ENCODE measurements at regions not wholly inside any gene's neighbourhood (a gene's known extent, or its start where the extent isn't known, plus 50 kb on each side); places are given as distances from the start of the nearest gene placed in this dataset.
A peak's percentile ranks its signal among the peaks of the same experiment; 100 is the strongest.
"Not testable (repeated sequence)": the region's sequence is repeated elsewhere in the genome, so short reads cannot be mapped to it uniquely, and the experiment has no call there.

DNA sequence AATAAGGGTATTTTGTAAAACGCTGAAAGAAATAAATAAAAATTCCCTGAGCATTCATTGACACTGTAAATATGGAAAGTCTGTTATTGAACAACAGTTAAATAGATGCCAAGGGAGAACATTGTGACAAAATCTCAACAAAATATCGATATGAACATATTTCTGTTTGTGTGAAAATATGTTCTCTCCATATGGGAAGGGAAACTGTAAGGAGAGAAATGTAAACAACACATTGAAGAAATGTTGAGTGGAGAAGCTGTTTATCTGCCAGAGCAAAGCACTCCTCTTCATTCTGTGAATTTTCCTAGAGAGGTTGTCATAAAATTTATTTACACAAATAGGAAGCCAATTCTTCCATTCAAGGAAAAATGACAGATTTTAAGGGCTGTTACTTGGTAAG, 57.1 kb upstream of the EOMES start:
- no peak for DNase-seq (ENCODE audit: low read depth)

DNA sequence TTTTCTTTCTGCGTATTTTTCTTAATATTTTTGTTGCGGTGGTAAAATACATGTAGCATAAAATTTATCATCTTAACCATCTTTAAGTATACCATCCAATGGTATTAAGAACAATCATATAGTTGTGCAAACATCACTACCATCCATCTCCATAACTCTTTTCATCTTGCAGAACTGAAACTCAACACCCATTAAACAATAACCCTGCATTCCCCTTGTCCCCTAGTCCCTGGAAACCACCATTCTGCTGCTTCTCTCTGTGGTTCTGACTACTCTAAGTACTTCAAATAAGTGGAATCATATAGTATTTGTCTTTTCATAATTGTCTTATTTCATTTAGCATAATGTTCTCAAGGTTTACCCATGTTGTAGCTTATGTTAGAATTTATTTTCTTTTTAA, 67.3 kb upstream of the EOMES start:
- DNase-seq (ENCODE audit: low read depth), result no peak

DNA sequence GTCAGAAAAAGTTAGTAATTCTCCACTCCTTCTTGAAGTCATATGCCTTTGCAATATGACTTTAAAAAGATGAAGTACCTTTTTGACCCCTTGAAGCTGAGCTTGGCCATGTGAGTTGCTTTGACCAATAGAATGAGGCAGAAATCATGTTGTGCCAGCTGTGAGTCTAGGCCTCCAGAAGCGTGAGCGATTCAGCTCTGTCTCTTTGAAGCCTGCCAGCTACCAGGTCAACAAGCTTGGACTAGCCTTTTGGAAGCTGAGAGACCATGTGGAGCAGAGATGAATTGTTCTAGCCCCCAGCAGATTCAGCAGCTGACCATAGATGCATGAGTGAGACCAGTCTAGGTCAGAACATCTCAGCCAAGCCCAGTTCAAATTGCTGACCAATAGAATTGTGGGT, 69.8 kb upstream of the EOMES start:
- no peak for DNase-seq (ENCODE audit: low read depth)

GRCh38 chr3:27792869-27793268, 70.7 kb upstream of the EOMES start:
- DNase-seq (ENCODE audit: low read depth), result no peak

GRCh38 chr3:27794211-27794610, 72.1 kb upstream of the EOMES start:
- peak; percentile 3 for DNase-seq (ENCODE audit: low read depth)

DNA sequence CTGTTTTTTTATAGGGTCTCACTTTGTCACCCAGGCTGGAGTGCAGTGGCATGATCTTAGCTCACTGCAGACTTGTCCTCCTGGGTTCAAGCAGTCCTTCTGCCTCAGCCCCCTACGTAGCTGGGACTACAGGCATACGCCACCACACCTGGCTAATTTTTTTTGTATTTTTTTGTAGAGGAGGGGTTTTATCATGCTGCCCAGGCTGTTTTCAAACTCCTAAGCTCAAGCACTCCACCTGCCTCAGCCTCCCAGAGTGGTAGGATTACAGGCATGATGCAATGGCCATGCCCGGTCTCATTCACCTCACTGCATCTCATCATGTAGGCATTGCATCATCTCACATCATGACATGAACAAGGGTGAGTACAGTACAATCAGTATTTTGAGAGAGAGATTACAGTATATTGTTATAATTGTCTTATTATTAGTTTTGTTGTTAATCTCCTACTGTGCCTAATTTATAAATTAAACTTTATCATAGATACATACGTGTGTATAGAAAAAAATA, 74.3 kb upstream of the EOMES start:
- no peak for DNase-seq (ENCODE audit: low read depth)

DNA sequence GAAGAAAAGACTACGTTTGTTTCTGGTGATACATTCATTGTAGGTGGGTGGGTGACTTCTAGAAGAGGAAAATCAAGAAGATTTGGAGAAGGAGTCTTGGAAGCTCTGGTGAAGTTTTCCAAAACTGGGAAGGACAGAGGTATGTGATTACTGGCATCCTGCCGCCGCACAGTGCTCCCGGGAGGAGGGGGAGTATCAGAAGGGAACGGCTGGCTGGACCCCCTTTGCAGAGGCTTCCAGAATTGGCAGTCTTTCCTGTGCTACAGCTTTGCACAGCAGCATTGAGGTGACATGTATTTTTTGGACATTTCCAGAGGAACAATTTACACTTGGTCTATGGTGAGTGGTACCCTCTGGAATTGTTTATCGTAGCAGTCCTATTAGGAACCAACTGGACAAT, 75.7 kb upstream of the EOMES start:
- no peak for DNase-seq (ENCODE audit: low read depth)

GRCh38 chr3:27800261-27800660, 78.1 kb upstream of the EOMES start:
- DNase-seq (ENCODE audit: low read depth), result no peak

DNA sequence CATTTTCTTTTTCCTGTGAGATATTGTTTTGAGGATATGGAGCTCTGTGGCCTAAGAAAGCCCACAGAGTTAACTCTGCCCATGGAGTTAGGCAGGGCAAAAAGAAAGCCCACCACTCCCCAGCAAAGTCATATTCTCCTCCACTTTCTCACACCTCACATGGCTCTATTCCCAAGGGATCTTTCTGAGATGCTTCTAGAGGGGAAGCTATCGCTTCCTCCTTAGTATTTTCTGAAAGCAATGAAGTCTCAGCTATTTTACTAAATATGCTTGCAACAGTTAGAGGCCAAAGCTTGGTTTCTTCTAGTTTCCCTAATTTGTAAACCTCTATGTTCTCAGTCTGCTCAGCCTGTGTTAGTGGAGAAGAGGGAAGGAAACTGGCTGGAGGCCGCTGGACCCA, 80.3 kb upstream of the EOMES start:
- no peak for DNase-seq (ENCODE audit: low read depth)

DNA sequence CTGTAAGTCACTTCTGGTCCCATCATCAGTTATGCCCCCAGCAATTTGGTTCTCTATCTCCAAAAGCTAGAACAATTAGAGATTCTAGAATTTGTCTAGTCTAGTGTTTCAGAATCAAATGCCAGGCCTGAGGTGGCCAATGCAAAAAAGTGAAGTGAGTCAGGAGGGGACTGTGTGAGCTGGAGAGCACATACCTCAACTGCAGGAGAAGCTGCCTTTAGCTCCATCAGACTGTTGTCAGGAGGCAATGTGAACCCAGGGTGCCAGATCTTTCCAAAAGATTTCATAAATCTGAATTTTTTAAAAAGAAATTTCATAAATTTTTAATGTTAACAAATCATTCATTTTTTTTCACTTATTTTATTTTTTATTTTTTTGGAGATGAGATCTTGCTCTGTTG, 80.7 kb upstream of the EOMES start:
- no peak for DNase-seq (ENCODE audit: low read depth)

- no peak for DNase-seq (ENCODE audit: low read depth)
Measured at GRCh38 chr3:27805282-27805681, 83.2 kb upstream of the EOMES start.

GRCh38 chr3:27813255-27813654, 91.1 kb upstream of the EOMES start:
- DNase-seq (ENCODE audit: low read depth), result no peak

DNA sequence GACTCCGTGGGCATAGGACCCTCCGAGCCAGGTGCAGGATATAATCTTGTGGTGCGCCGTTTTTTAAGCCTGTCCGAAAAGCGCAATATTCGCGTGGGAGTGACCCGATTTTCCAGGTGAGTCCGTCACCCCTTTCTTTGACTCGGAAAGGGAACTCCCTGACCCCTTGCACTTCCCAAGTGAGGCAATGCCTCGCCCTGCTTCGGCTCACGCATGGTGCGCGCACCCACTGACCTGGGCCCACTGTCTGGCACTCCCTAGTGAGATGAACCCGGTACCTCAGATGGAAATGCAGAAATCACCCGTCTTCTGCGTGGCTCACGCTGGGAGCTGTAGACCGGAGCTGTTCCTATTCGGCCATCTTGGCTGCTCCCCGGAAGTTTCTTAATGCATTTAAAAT, 99.5 kb upstream of the EOMES start:
- not testable (repeated sequence) for DNase-seq (ENCODE audit: low read depth)

DNA sequence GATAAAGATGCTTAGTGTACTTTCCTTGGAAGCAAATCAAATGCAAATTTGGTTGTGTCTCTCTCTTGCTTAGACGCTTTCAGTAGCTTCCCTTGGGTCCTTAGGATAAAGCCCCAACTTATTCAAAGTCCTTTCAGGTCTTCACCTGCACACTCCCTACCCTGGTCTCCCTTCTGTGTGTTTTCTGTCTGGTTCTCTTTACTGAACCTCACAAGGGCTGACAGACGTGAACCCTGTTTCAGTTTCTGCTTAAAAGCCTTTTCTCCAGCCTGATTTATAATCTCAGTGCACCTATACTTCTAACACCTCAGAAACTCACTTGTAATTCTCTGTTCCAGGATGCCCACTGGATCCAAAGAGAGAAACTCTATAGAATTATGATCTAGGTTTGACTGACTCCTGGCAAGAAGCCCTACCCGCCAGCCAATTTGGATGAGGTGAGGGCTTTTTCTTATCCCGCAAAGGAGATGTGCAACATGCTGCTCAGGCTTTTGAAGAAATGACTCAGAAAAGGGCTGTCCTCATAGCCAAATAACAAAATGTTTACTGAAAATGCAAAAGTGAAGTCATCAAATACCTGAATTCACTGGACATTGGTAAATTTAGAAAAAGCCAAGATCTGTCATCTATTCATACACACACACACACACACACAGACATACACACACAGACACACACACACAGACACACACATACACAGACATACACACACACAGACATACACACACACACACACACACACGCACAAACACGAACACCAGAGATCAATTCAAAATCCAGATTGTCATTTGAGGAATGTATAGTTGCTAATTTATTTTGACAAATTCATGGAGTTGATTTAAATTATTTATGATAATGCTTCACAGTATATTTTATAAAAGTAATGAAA, 102.4 kb upstream of the EOMES start:
- DNase-seq (ENCODE audit: low read depth), result no peak

DNA sequence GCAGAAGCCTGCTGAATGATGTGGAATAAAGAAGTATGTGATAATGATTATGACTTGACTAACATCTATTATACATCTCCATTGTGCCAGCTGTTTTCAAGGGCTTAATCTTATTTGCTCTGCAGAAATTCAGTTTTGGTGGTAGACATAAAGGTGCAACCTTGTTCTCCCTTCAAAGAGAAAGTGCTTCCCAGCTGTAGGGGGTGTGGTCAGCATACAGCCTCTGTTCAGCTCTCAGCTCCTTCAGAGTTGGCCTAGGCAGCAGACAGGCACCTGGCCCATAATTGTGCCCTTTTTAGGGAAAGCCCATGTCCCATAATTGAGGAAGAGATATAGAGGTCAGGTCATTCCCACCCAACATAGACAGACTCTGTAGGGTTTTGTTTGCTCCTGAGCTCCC, 104.3 kb upstream of the EOMES start:
- DNase-seq (ENCODE audit: low read depth), result no peak

DNA sequence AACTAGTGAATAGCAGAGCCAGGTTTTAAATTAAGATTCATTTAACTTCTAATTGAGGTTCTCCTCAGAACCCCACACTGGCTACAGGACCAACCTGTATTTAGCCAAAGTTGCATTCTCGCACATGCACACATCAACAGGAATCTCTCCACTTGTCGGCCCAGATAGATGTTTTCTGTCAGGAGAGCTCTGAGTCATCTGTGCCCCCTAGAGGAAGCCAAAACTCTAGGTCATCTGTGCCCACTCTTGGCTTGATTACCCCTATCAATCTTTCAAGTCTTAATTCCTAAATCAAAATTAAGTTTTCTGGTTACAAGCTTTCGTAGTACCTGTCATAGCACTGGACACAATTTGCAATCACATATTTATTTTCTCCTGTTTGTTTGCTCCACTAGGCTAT, 104.9 kb upstream of the EOMES start:
- DNase-seq (ENCODE audit: low read depth), result no peak

DNA sequence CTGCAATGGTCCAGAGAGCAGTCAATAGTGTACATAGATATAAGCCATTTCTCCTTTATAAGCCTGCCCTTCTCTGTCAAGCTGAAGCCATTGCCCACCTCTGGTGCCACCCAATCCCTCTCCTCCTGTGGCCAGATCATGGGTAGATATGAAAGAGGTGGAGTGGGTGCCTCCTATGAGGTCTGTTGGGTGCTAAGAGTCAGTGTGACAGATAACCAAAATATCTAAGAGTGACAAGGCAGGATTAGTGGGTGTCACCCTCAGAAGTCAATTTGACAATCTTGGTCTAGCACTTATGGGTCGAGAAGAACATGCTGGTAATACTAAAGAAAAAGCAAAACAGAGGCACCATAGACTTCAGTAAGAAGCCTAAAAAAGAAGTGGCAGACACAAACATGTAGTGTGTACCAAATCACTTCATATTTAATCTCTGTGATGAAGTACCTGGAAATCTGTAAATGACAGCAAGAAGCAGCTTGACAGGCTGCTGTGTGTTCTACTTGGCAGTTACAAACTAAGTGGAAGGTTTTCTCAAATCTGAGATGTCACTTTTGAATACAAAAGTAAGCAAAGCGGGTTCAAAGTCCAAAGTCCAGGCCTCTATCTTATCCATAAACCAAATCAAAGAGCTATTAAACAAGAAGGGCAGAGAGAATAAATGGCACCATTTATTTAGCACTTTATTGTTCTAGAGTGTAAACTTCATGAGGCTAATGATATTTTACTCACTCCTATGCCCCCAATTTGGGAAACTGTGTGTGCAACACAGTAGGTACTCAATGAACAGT, 118.9 kb upstream of the EOMES start:
- no peak for DNase-seq (ENCODE audit: low read depth)

DNA sequence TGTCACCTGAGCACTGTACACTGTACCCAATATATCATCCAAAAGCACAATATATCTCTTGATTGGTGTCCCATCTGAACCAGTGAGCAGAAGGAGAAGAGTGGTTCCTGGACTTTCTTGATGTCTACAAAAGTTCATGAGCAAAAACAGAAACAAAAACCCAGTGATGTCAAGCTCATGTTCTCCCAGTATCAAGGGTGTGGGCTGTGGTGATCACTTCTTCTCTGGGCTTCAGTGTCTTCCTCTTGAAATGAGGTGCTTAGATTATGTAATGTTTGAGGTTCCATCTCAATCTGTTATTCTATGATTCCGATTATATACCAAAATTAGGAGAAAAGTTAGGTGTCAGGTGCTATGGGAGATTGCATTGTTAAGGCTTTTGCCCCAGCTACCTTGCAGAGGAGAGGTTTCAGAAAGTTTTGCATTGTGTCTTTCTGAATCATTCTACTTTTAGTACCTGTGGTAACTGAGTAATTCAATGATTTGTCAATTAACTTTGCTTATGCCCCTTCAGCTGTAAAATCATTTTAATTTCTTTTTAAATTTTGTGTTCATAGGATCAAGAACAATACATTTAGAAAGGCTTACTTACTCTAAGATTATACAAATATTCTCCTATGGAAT, 122.0 kb upstream of the EOMES start:
- DNase-seq (ENCODE audit: low read depth), result no peak

- DNase-seq (ENCODE audit: low read depth), result no peak
Measured at GRCh38 chr3:27847697-27848096, 125.6 kb upstream of the EOMES start.

DNA sequence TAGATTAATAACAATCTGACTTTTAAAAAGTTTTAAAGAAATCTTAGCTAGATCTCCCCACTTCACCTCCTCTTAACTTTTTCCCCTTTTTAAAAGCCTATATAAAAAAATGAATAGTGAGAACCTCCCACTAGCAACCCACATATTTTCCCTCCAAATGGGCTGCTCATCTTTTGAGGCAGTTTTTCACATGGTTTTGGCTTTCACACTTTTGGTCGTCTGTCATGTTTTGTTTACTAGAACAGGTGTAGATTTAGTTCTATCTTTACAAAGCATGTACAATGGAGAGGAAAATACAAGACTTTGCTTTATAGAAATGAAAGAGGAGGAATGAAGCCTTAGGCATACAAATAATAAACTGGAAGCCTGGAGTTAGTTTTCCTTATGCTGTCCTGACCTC, 126.7 kb upstream of the EOMES start:
- DNase-seq (ENCODE audit: low read depth), result no peak

GRCh38 chr3:27859821-27860220, 137.7 kb upstream of the EOMES start:
- no peak for DNase-seq (ENCODE audit: low read depth)
